ES-I3 (cell line): ENCODE measurements at regions not wholly inside any gene's neighbourhood (a gene's known extent, or its start where the extent isn't known, plus 50 kb on each side); places are given as distances from the start of the nearest gene placed in this dataset.
"Not testable (repeated sequence)": the region's sequence is repeated elsewhere in the genome, so short reads cannot be mapped to it uniquely, and the experiment has no call there.

Experiments used
- H3K36me3 ChIP-seq: 2 replicates; pipeline ENCODE4 v1.6.1; 2013; ENCODE audit warnings: mild to moderate bottlenecking, low read length, control low read depth, moderate library complexity; ENCODE audit not compliant: insufficient read depth
- H3K4me1 ChIP-seq: 2 replicates; pipeline ENCODE4 v1.6.1; 2013; ENCODE audit warnings: mild to moderate bottlenecking, control low read depth, low read length; ENCODE audit not compliant: insufficient read depth
- H3K9ac ChIP-seq: 2 replicates; pipeline ENCODE4 v1.6.1; 2013; ENCODE audit warnings: low read depth, mild to moderate bottlenecking, low read length, moderate library complexity
- H3K9me3 ChIP-seq: 2 replicates; pipeline ENCODE4 v1.6.1; 2013; ENCODE audit warnings: mild to moderate bottlenecking, low read length, moderate library complexity; ENCODE audit not compliant: control insufficient read depth, insufficient read depth

DNA sequence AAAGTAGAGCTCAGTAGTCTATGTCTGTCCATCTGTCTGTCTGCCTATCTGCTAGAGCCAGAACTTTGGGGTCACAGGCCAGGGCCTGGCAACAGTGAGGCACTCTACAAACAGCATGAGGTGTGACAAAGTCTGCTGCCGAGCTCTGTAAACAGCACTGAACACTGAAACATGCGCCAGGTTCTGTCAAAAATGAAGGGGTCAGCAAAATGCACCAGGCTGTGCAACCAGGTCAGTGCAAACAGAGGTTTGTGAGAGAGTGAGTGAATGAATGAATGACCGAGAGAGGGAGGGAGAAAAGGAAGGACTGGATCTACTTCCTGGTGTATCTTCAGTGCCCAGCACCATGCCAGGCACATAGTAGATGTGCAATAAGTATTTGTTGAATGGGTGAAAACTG, 1957.8 kb downstream of the FOXD4L5 start:
- H3K9me3 ChIP-seq, result not testable (repeated sequence)

DNA sequence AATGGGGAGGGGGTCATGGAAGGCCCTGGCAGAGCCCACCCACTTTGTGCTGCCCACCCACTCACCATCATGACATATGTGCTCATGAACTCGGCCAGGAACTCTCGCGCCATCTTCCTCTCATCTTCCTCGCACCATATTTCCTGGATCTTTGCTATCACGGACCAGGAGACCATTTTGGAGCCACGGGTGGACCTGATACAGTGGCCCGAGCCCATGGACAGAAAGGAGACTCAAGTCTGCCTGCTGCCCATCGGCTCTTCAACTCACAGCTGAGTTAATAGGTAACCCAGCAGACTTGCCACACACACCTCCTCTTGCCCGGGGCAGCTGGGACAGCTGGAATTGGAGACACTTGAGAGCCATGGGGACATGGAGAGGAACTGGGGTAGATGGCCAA, 1958.3 kb downstream of the FOXD4L5 start:
- not testable (repeated sequence) for H3K9me3 ChIP-seq, H3K9ac ChIP-seq, H3K4me1 ChIP-seq, H3K36me3 ChIP-seq

More for the DNA sequence above, 1957.8 kb downstream of the FOXD4L5 start:
- H3K4me1 ChIP-seq, H3K36me3 ChIP-seq, H3K9ac ChIP-seq: not testable (repeated sequence)

DNA sequence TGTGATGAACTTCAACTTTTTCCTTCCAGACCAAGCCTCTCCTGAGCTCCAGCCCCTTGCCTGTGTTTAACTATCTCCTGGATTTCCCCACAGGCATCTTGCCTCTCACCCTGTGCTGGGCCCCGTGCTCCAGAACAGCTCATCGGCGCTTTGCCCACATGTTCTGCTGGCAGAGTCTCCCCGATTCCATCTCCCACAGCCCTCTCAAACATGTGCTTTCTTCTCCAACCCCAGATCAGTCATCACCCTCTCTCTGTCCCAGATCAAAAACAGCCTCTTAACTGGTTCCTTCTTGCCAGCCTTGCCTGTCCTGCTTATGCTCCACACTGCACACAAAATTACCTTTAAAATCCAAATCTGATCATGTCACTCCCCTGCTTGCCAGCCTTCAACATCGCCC, 1959.3 kb downstream of the FOXD4L5 start:
- not testable (repeated sequence) for H3K9me3 ChIP-seq, H3K9ac ChIP-seq, H3K36me3 ChIP-seq

GRCh38 chr9:63318093-63318492, 1966.9 kb downstream of the FOXD4L5 start:
- H3K9ac ChIP-seq, H3K4me1 ChIP-seq, H3K36me3 ChIP-seq, H3K9me3 ChIP-seq: not testable (repeated sequence)

More for the DNA sequence above, 1959.3 kb downstream of the FOXD4L5 start:
- not testable (repeated sequence) for H3K4me1 ChIP-seq

GRCh38 chr9:63315387-63315786, 1969.6 kb downstream of the FOXD4L5 start:
- not testable (repeated sequence) for H3K36me3 ChIP-seq, H3K9me3 ChIP-seq, H3K4me1 ChIP-seq, H3K9ac ChIP-seq

DNA sequence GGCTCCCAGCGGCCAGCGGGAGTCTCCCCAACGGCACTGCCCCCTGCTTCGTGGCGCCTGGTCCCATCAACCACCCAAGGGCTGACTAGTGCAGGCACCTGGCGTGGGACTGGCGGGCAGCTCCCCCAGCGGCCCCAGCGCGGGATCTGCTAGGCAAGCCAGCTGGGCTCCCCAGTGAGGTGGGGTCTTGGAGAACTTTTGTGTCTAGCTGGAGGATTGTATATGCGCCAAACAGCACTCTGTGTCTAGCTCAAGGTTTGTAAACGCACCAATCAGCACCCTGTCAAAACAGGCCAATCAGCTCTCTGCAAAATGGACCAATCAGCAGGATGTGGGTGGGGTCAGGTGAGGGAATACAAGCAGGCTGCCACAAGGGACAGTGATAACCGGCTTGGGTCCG, 1988.2 kb downstream of the FOXD4L5 start:
- H3K4me1 ChIP-seq, H3K36me3 ChIP-seq, H3K9me3 ChIP-seq: not testable (repeated sequence)
- peak overlapping the region; percentile 15; the same call in 1 of the 2 replicates for H3K9ac ChIP-seq

DNA sequence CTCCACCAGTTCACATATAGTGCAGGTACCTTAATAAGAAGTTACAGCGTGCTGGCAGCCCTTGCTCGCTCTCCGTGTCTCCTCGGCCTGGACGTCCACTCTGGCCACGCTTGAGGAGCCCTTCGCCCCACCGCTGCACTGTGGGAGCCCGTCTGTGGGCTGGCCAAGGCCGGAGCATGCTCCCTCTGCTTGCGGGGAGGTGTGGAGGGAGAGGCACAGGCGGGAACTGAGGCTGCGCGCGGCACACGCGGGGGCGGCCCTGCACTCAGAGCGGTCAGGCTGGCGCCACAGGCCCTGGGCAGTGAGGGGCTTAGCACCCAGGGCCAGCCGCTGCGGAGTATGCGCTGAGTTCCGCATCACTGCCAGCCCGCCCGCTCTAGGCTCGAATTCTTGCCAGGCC, 1988.6 kb downstream of the FOXD4L5 start:
- not testable (repeated sequence) for H3K36me3 ChIP-seq, H3K9me3 ChIP-seq, H3K9ac ChIP-seq, H3K4me1 ChIP-seq

DNA sequence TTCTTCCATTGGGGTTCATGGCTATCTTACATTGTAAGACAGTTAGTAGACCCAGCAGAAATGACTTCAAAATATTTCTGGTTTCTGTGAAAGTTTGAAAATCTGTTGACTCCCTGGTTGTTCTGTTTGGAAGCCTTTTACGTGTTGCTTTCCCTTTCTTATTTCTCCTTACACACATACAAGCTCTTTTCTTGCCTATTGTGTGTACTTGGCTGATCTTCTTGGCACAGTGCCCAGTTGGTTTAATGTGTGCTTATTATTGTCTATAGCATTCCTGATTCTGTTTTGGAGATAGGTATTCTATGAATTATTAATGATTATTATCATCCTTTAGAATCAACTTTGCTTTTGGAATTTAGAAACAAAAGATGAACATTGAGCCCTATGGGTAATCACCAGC, 1995.0 kb downstream of the FOXD4L5 start:
- H3K36me3 ChIP-seq, H3K9ac ChIP-seq, H3K4me1 ChIP-seq, H3K9me3 ChIP-seq: not testable (repeated sequence)
